ENCODE measurements at regions not wholly inside any gene's neighbourhood (a gene's known extent, or its start where the extent isn't known, plus 50 kb on each side); places are given as distances from the start of the nearest gene placed in this dataset.

DNA sequence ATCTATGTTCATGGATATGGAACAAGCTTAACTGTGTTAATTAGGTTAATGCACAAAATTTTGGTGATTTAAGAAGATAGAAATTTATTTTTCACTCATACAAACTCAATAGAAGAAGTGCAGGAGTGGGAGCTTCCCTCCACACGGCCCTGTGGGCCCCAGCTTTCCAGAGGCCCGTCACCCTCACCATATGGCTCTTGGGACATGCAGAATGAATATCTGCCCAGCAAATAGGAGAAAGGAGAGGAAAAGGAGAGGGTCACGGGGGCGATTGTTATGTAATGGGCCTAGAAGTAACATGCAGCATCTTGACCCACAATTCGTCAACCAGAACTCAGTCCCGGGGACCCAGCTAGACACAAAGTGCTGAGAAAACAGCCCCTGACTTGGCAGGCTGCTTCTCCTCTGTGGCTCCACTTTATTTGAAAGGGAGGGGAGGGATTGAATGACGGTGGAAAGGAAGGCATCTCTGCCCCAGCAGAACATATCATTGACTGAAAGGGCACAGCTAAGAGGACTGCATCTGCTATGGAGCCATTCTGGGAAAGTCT lies 648.2 kb upstream of the ID2 start:
- no peak for TF ChIP-seq CTCF (IDR thresholded peaks at IDR 0.05)
- no peak for TF ChIP-seq POLR2A (IDR thresholded peaks at IDR 0.05)
